HEK293T (cell line): ENCODE measurements at regions not wholly inside any gene's neighbourhood (a gene's known extent, or its start where the extent isn't known, plus 50 kb on each side); places are given as distances from the start of the nearest gene placed in this dataset.

Experiments used
- ARNT ChIP-seq: fragments of 450-650 bp; IDR thresholded peaks from 2 replicates; pipeline ENCODE4 v1.6.1; 2017; ENCODE audit warnings: mild to moderate bottlenecking
- BHLHE40 ChIP-seq: fragments of 450-650 bp; IDR thresholded peaks from 2 replicates; pipeline ENCODE4 v1.6.1; 2016; ENCODE audit warnings: mild to moderate bottlenecking, moderate library complexity, borderline replicate concordance
- CTBP1 ChIP-seq: fragments of 450-650 bp; IDR thresholded peaks from 2 replicates; pipeline ENCODE4 v1.6.1; 2016; ENCODE audit warnings: borderline replicate concordance
- ELF4 ChIP-seq: fragments of 450-650 bp; IDR thresholded peaks from 2 replicates; pipeline ENCODE4 v1.6.1; 2017; ENCODE audit warnings: antibody characterized with exemption
- FOXA1 ChIP-seq: fragments of 450-650 bp; IDR thresholded peaks from 2 replicates; pipeline ENCODE4 v1.6.1; 2016; ENCODE audit warnings: mild to moderate bottlenecking
- FOXK2 ChIP-seq: fragments of 450-650 bp; IDR thresholded peaks from 2 replicates; pipeline ENCODE4 v1.6.1; 2016; ENCODE audit warnings: mild to moderate bottlenecking
- FOXM1 ChIP-seq: fragments of 450-650 bp; IDR thresholded peaks from 2 replicates; pipeline ENCODE4 v1.6.1; 2017; ENCODE audit warnings: mild to moderate bottlenecking, borderline replicate concordance
- LEF1 ChIP-seq: fragments of 450-650 bp; IDR thresholded peaks from 2 replicates; pipeline ENCODE4 v1.6.1; 2017; ENCODE audit warnings: mild to moderate bottlenecking, borderline replicate concordance
- NFRKB ChIP-seq: fragments of 450-650 bp; IDR thresholded peaks from 2 replicates; pipeline ENCODE4 v1.6.1; 2016; ENCODE audit warnings: mild to moderate bottlenecking, moderate library complexity
- PKNOX1 ChIP-seq: fragments of 450-650 bp; IDR thresholded peaks from 2 replicates; pipeline ENCODE4 v1.6.1; 2016
- SP1 ChIP-seq: fragments of 450-650 bp; IDR thresholded peaks from 2 replicates; pipeline ENCODE4 v1.6.1; 2017
- SUZ12 ChIP-seq: fragments of 450-650 bp; IDR thresholded peaks from 2 replicates; pipeline ENCODE4 v1.6.1; 2016; ENCODE audit warnings: mild to moderate bottlenecking
- TARDBP ChIP-seq: fragments of 450-650 bp; IDR thresholded peaks from 2 replicates; pipeline ENCODE4 v1.6.1; 2016
- ZNF384 ChIP-seq: fragments of 450-650 bp; IDR thresholded peaks from 2 replicates; pipeline ENCODE4 v1.6.1; 2016

GRCh38 chr21:16572032-16572431 is 842.2 kb downstream of the USP25 start:
- TF ChIP-seq SUZ12 (no peak), FOXM1 (no peak), ELF4 (no peak), FOXA1 (no peak), CTBP1 (no peak), LEF1 (no peak), TARDBP (no peak), ARNT (no peak), PKNOX1 (no peak), BHLHE40 (no peak), FOXK2 (no peak), SP1 (no peak), ZNF384 (no peak), NFRKB (no peak)
